HG03469 (cell line): ENCODE measurements at regions not wholly inside any gene's neighbourhood (a gene's known extent, or its start where the extent isn't known, plus 50 kb on each side); places are given as distances from the start of the nearest gene placed in this dataset.
"Not testable (repeated sequence)": the region's sequence is repeated elsewhere in the genome, so short reads cannot be mapped to it uniquely, and the experiment has no call there.

Experiments
- ATAC-seq: cut with Tn5 transposase; IDR thresholded peaks from one replicate; pipeline ENCODE4 v1.9.1; 2021; ENCODE audit warnings: mild to moderate bottlenecking, moderate library complexity, moderate number of reproducible peaks; ENCODE audit not compliant: unreplicated experiment

DNA sequence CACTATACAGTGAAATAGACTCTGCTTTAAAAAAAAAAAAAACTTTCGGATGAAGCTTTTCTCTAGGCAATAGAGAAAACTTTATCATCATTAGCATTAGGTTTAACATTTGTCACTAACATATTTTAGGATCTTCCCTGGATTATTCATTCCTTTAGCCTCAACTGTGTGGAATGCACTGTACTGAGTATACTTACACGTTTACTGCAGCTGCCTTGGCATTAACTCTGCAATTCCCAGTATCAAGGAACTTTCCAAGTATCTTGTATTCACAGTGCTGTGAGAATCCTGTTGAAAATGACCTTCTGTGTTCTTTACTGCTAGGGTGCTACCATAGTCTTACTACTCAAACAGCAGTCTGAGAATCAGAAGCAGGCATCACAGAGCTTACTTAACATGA, 328.2 kb upstream of the COL3A1 start:
- ATAC-seq = no peak

DNA sequence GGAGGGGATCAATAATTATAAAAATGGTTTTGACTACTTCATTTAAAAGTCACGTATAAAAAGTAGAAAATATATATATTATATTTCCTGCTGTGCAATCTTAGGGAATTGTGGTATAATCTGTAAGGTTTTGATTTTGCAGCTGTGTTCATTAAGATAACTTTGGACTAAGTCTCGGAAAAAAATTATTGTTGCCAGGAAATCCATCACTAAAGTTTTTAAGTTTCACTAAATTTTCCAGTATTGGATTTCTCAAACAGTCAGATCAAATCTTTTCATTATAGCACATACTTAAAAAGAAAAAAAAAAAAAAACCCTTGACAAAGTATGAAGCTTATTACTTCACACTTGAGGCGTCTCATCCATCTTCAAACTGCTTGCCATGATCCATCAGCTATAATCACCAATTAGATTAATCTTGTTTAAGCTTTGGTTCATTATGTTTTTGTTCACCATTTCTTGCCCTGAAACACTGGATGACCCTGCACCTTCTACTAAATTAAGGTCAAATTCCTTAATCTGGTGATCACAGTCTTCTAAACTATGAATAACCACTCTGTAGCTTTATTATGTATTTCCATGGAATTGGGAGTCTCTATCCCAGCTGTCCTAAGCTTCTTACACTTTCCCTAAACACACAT, 326.6 kb upstream of the COL3A1 start:
- ATAC-seq = no peak

DNA sequence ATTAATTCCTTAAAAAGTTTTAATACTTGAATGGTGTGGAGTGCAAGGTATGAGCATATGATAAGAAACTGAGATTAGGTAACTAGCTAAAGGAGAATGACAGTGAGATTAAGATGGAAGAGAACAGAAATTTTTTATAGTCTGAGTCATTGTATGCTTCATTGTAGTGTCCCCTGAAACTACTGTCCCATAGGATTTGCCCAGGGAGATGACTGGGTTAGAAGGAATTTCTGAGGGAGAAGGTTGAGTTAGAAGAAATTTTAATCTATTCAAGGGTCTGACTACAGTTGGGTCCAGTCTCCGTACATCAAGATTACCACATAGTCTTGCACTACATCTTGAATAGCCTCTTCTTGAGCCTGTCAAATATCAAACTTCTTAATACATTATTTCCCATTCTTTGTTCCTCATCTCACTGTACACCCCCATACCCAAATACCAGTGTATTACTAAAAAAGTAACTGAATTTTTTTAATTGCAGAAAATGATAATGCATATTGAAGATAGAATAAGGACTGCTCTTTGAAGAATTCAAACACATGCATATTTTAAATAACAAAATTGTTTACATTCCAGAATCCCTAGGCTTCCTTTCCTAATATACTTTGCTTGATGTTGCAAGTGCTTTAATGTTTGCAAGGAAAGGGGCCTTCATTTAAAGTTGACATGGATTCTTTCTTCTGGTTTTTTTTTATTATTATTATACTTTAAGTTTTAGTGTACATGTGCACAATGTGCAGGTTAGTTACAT, 314.3 kb upstream of the COL3A1 start:
- no peak for ATAC-seq

DNA sequence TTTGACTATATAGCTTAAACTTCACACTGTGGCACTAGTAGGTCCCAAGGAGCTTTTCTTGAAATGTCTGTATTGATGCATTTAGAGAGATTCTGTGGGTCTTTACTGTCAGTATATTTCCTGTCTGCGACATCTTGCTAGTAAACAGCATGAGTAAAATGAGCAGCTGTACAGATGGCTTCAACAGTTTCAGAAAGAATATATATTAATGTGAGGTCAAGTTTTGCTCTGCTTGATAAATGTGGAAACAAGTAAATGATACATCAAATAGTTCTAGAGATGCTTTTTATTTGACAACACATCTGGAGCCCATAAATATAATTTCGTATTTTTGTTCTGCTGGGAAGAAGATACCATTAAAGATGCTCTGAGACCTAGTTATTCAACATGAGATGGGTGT, 310.9 kb upstream of the COL3A1 start:
- no peak for ATAC-seq

DNA sequence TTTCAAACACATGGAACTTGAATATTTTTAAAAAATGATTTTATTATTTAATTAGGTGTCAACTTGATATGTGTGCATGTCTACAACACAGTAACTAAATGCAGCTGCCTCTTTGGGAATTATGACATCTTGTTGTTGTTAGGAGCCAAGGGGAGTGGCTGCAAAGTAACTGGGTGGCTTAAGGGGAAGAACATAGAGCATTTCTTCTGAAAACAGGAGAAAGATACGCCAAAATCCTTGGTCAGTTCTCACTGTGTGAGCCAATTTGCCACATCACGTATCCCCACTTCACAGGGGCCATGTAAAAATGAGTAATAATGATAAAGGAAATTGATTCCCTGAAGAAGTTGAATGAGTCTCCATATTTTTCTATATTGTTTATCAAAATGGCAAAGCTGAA, 309.8 kb upstream of the COL3A1 start:
- ATAC-seq = no peak

DNA sequence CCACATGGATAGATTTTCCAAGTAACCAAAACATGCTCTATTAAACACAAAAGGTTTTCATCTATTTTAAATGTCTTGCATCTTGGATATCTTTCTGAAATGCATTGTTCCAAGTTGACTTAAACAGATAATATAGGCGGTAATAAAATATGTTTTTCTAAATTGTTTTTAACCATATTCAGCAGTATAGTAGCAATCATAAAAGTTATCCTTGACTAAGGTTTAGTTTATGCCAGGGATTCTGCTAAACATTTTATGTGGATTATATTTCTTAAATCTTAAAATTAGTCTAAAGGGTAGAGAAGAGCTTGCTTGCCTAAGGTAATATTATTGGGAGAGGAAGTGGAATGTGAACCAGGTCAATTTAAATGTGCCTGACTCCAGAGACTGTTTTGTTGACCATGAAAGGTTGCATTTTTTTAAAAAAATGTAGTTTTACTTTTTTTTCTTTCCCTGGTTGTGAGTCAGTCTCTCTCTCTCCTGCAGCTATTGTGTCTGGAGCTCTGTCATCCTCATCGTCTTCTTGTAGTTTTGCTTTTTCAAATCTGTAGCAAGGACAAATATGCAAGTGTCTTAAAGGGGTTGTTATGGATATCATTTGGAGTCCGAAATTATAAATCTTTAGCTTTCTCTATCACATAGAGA, 309.1 kb upstream of the COL3A1 start:
- ATAC-seq = no peak

DNA sequence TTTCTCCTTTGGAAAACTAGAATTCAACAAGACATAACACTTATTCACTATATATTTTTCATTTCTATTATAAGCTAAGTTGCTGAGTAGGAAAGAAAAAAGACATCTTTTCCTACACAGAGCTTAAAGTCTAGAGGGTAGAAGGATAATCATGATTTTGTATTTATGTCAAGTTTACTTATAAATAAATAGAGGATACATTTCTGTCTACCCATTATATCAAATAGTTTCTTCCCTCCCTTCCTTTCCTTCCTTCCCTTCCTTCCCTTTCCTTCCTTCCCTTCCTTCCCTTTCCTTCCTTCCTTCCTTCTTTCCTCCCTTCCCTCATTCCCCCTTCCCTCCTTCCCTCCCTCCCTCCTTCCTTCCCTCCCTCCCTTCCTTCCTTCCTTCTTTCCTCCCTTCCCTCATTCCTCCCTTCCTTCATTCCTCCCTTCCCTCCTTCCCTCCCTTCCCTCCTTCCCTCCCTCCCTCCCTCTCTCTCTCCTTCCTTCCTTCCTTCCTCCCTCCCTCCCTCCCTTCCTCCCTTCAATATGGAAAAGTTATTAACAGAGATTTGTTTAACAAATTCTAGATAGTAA, 308.4 kb upstream of the COL3A1 start:
- ATAC-seq = no peak

DNA sequence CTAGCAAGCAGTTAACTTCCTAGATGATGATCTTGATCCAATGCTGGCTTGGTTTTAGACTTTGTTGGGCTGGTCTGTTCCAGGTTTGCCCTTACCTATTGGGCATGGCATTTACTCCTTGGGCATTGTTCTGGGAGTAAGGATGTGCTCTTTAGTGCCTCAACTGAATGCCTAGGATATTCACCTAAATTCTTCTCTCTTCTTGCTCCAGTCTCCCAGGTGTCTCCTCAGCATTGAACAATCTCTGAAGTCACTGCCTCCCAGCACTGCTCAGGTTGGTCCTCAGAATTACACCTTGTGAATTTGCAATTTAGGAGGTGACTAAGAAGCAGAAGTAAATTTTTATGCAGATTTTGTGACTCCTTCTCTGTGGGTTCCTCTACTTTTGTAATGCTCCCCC, 307.7 kb upstream of the COL3A1 start:
- no peak for ATAC-seq

DNA sequence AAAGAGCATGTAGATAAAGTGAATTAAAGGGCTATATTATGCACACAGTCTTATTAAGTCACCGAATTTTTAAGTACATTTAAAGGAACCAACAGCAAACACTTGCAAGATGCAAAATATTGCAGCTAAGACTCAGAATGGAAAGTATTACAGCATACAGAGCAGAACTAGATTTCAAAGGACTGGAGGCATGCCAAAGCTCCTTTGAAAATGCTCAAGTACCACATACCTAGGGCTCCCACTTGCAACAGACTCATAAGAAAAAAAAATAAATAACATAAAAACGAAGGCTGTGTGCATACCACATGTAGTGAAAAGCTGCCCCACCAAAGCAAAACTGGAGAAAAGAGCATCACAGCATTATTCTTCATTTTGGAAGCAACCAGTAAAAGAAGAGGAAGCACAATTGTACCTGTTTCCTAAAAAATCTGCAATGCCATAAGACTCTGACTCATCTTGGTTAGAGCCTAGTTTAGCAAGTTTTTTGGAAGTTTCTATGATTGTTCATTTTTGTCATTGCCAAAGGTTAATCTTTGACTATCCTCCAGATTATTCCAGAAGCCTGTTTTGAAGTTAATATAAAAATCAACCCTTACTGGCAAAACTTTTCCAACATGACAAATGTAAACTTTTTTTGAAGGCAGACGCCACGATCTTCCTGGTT, 306.0 kb upstream of the COL3A1 start:
- no peak for ATAC-seq

DNA sequence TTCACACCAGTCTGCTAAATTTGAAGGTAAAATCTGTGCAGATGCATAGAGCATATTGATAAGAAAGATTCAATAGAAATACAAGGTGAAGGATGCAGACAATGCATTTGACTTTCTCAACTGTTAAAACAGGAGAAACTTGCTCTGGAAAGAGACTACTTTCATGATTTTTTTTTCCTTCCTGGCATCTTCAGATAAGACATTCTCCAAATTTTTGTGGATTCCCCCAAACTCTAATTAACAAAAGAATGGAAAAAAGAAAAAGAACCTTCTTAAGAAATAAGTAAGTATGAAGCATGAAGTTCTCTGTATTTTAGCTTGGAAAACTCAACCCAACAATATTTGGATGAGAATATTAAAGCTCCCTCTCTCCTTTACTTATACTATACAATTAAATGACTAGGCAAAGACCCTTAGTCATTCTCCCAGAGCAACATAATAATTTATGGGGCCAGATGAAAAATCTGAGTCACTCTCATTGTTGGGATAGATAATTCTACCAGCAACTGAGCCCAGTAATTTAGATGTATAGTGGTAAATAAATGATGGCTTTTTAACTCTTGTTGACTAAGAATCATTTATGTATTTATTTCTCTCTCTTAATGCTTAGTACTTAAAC, 298.7 kb upstream of the COL3A1 start:
- ATAC-seq = no peak

DNA sequence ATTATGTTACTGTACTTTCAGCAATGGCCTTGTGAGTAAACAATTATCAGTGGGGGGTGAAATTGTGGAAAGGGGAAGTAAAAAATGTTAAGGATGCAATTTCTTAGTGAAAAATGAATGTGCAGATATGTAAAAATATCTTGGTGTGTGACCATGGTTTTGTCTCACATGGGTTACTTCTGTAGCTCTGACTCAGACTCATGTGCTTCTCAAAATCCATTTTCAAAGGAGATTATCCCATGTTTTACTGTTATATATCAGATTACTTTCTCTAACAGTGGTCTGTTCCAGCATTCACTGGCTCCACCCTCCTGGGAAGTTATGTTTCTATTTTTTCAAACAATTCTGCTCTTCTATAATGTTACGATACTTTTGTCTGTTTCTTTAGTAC, 298.2 kb upstream of the COL3A1 start:
- no peak for ATAC-seq

DNA sequence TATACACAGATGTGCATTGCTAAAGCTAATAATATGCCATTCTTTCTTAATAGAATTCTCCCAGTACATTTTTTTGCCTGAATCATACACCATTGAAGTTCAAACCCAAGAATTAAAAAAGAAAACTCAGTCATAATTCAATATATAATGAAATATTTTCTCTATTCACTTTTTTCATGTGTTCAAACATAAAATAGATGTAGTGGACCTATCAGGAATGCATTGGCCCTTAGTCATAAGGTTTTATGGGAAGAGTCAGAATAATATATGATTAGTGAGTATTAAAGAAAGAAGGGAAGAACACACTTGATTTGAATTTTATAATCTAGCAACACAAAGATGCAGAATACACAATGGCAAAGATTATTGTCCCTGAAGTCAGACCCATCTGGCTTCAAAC, 297.0 kb upstream of the COL3A1 start:
- no peak for ATAC-seq

DNA sequence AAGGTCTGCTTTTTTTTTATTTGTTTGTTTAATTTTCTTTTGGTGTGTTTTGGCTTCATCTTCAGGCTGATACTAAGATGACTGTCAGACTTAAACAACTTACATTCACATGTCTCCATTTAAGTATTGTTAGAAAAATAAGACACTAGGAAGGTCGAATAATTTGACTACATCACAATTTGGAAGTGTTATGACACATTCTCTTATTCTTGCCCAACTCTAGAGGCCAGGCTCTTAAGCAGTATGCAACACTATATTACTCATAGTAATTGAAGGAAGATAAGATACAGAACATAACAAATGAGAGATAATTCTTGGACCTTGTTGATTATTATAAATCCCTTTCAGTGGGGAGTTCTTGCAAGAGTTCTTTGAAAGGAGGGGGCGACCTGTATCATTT, 295.3 kb upstream of the COL3A1 start:
- ATAC-seq = no peak

DNA sequence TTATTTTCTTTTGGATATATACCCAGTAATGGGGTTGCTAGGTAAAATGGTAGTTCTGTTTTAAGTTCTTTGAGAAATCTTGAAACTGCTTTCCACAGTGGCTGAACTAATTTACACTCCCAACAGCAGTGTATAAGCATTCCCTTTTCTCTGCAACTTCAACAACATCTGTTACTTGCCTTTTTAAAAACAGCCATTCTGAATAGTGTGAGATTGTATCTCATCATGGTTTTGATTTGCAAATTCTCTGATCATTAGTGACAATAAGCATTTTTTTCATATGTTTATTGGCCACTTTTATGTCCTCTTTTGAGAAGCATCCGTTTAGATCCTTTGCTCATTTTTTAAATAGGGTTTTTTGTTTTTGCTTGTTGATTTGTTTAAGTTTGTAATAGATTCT, 291.3 kb upstream of the COL3A1 start:
- ATAC-seq = no peak

DNA sequence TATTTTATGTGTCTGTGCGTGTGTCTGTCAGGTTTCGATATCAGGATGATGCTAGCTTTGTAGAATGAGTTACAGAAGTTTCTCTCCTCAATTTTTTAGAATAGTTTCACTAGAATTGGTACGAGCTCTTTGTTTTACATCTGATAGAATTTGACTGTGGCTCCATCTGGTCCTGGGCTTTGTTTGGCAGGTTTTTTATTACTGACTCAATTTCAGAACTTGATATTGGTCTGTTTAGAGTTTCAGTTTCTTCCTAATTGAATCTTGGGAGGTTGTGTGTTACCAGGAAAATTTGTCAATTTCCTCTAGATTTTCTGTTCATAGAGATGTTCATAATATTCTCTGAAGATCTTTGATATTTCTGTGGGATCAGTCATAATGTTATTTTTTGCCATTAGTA, 289.4 kb upstream of the COL3A1 start:
- ATAC-seq = no peak

DNA sequence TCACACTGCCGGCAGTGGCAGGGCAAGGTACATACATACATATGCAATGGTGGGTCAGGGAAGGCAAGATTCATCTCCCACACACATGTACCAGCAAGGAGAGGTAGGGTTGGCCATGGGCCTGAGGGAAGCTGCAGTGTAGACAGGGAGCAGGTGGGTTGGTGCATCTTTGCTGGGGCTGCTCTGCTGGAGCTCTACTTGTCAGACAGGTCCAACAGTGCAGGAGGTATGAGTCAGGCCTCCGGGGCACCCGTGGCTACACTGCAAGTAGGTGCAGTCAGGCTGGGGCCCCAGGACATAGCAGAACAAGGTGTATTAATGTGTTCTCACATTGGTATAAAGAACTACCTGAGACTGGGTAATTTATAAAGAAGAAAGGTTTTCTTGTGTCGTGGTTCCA, 281.1 kb upstream of the COL3A1 start:
- no peak for ATAC-seq

DNA sequence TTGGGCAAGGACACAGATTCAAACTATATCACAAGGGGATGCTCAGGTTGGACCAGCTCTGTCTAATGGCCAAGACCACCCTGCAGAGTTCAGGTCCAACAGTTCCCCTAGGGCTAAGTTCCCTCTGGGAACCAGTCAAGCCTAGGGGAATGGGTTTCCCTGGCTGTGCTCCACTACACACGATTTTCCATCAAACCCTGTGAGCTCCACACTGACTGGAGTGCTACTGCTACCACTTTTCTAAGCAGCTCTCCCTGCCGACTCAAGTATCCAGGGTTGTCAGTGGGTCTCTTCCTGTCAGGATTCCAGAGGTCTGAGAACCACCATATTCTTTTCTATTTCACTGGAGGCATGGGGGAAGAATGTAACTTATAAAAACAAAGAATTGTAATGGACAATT, 280.4 kb upstream of the COL3A1 start:
- ATAC-seq = no peak

DNA sequence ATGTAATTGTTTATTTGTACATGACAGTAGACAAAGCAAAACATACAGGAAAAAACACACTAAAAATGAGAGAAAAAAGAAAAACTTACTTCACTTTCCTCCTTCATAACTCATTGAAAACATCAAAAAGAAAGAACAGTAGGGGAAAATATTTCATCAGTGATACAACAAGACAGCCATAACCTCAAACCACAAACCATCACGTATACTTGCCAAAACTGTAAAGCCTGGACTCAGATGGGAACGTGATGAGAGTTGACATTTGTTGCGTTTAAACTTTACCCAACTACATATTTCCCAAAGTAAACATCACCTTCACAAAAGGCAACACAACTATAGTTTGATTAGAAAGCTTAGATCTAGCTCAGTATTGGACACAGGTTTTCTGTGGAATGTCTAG, 278.2 kb upstream of the COL3A1 start:
- ATAC-seq = no peak

DNA sequence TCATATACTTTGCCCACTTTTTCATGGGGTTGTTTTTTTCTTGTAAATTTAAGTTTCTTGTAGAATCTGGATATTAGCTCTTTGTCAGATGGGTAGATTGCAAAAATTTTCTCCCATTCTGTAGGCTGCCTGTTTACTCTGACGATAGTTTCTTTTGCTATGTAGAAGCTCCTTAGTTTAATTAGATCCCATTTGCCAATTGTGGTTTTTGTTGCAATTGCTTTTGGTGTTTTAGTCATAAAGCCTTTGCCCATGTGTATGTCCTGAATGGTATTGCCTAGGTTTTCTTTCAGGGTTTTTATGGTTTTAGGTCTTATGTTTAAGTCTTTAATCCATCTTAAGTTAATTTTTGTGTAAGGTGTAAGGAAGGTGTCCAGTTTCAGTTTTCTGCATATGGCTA, 276.0 kb upstream of the COL3A1 start:
- ATAC-seq = not testable (repeated sequence)

DNA sequence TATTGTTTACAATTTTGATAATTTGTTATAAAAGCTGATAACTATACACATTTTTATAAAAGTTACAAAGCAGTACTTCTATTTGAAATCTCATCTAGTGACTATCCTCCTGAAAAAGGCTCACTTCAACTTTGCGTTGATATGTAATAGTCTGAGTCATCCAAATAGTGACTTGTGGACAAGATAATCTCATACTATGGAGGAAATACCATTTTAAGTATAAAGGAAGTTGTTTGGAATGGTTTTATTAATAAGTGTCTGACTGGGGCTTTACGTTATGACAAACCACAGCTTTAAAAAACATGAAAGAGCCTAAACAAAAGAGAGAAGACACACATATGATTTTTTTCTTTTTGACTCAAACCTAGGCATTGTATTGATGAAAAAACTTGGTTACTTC, 272.3 kb upstream of the COL3A1 start:
- ATAC-seq = no peak

DNA sequence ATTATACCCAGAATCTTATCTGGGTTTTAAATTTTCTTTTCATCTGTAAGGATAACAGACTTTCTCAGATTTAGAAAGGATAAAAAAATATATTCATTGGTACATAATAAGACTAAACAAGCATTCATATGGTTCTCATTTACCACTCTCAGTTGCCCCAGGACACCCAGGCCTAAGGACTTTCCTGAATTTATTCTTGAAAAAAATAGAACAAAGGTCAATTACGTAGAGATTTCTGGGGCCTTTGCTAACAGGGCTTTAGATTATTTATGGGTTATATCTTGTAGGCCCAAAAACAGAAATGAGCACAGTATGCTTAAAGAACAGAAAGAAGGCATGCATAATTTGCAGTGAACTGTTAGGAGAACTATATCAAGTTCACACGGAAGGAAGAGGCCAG, 269.0 kb upstream of the COL3A1 start:
- no peak for ATAC-seq
